Gastroesophageal sphincter (tissue), 2 donors: ENCODE measurements at regions not wholly inside any gene's neighbourhood (a gene's known extent, or its start where the extent isn't known, plus 50 kb on each side); places are given as distances from the start of the nearest gene placed in this dataset.

Source experiments
- EP300 ChIP-seq: sonication (generic); formaldehyde crosslinking; IDR thresholded peaks from one replicate; pipeline ENCODE4 v1.6.1; 2017; ENCODE audit warnings: antibody characterized with exemption, mild to moderate bottlenecking
- POLR2A ChIP-seq, 2 donors: fragments of 450-650 bp; IDR thresholded peaks; one replicate each; pipeline ENCODE4 v1.6.1; 2017; ENCODE audit warnings: antibody characterized with exemption in 2 of 2, mild to moderate bottlenecking in 2 of 2, moderate library complexity in 1 of 2

GRCh38 chr6:67914419-67914818 is 720.7 kb upstream of the ADGRB3 start:
- TF ChIP-seq POLR2A (IDR thresholded peaks at IDR 0.05), result no peak
- TF ChIP-seq EP300, result no peak
